Ishikawa (cell line): ENCODE measurements at regions not wholly inside any gene's neighbourhood (a gene's known extent, or its start where the extent isn't known, plus 50 kb on each side); places are given as distances from the start of the nearest gene placed in this dataset.

Experiments
- CREB1 ChIP-seq: IDR thresholded peaks from 2 replicates; pipeline ENCODE4 v1.6.1; 2012; ENCODE audit warnings: low read depth
- EP300 ChIP-seq: IDR thresholded peaks from 2 replicates; pipeline ENCODE4 v1.6.1; 2012; ENCODE audit warnings: borderline replicate concordance
- FOXM1 ChIP-seq: IDR thresholded peaks from 2 replicates; pipeline ENCODE4 v1.6.1; 2012; ENCODE audit warnings: low read depth, borderline replicate concordance
- MAX ChIP-seq: IDR thresholded peaks from 2 replicates; pipeline ENCODE4 v1.6.1; 2012
- RAD21 ChIP-seq: IDR thresholded peaks from 2 replicates; pipeline ENCODE4 v1.6.1; 2012; ENCODE audit warnings: low read depth
- REST ChIP-seq: IDR thresholded peaks from 2 replicates; pipeline ENCODE4 v1.6.1; 2012; ENCODE audit warnings: low read depth, mild to moderate bottlenecking
- TAF1 ChIP-seq: IDR thresholded peaks from 2 replicates; pipeline ENCODE4 v1.6.1; 2012; ENCODE audit warnings: low read depth, mild to moderate bottlenecking
- TCF12 ChIP-seq: IDR thresholded peaks from 2 replicates; pipeline ENCODE4 v1.6.1; 2012; ENCODE audit warnings: low read depth
- TEAD4 ChIP-seq: IDR thresholded peaks from 2 replicates; pipeline ENCODE4 v1.6.1; 2012
- YY1 ChIP-seq: IDR thresholded peaks from 2 replicates; pipeline ENCODE4 v1.6.1; 2012; ENCODE audit warnings: low read depth
- ZBTB7A ChIP-seq: IDR thresholded peaks from 2 replicates; pipeline ENCODE4 v1.6.1; 2012; ENCODE audit warnings: low read depth

- TF ChIP-seq CREB1 (no peak), ZBTB7A (no peak), EP300 (no peak), FOXM1 (no peak), TEAD4 (no peak), REST (no peak), MAX (no peak), TCF12 (no peak), RAD21 (no peak), YY1 (no peak), TAF1 (no peak)
These were observed 279.0 kb upstream of the TLE4 start for GRCh38 chr9:79292731-79293280.
